22Rv1 (cell line): ENCODE measurements at regions not wholly inside any gene's neighbourhood (a gene's known extent, or its start where the extent isn't known, plus 50 kb on each side); places are given as distances from the start of the nearest gene placed in this dataset.

Experiments
- CTCF ChIP-seq: fragments of 450-650 bp; IDR thresholded peaks from 2 replicates; pipeline ENCODE4 v1.5.1; 2017; ENCODE audit warnings: mild to moderate bottlenecking
- ZFX ChIP-seq: fragments of 450-650 bp; IDR thresholded peaks from 2 replicates; pipeline ENCODE4 v1.6.1; 2017; ENCODE audit warnings: antibody characterized with exemption, borderline replicate concordance

GRCh38 chrX:9147086-9147485, 113.2 kb upstream of the FAM9B start:
- TF ChIP-seq CTCF: no peak
- no peak for TF ChIP-seq ZFX
